ENCODE measurements at regions not wholly inside any gene's neighbourhood (a gene's known extent, or its start where the extent isn't known, plus 50 kb on each side); places are given as distances from the start of the nearest gene placed in this dataset.

DNA sequence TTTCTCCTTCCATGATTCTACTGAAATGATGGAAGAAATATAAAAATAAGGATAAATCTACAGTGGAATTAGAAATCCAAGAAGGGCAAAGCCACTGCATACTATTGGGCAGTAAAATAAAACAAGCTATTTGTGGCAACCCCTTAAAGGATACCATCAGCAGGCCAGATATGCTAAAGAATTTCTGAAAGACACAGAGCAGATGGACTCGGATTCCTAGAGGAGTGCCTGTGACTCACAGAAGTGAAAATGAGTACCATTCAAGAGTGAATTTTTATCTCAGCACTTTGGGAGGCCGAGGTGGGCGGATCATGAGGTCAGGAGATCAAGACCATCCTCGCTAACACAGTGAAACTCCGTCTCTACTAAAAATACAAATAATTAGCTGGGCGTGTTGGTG, 318.1 kb downstream of the LRIG3 start:
- ChIA-PET POLR2A (no interaction called here), CTCF (no interaction called here)
- DNase-seq (ENCODE audit: low read depth, low spot score) = no peak

GRCh38 chr12:58602736-58603135, 317.6 kb downstream of the LRIG3 start:
- TF ChIP-seq, protein P1, sequence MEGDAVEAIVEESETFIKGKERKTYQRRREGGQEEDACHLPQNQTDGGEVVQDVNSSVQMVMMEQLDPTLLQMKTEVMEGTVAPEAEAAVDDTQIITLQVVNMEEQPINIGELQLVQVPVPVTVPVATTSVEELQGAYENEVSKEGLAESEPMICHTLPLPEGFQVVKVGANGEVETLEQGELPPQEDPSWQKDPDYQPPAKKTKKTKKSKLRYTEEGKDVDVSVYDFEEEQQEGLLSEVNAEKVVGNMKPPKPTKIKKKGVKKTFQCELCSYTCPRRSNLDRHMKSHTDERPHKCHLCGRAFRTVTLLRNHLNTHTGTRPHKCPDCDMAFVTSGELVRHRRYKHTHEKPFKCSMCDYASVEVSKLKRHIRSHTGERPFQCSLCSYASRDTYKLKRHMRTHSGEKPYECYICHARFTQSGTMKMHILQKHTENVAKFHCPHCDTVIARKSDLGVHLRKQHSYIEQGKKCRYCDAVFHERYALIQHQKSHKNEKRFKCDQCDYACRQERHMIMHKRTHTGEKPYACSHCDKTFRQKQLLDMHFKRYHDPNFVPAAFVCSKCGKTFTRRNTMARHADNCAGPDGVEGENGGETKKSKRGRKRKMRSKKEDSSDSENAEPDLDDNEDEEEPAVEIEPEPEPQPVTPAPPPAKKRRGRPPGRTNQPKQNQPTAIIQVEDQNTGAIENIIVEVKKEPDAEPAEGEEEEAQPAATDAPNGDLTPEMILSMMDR (IDR thresholded peaks at IDR 0.05; ENCODE audit: low read depth, low read length) = no peak
- Histone ChIP-seq H3K27me3 (ENCODE audit: control insufficient read depth, insufficient read depth, low read length) (no peaks in the 10 kb centered on the region), H3K27ac (ENCODE audit: low read depth, low read length) (no peak overlapping the region), H3K4me3 (ENCODE audit: low read depth, low read length) (no peak overlapping the region), H3K9me3 (ENCODE audit: control insufficient read depth, insufficient read depth, low read length) (no peaks in the 10 kb centered on the region)
- CTCF ChIA-PET = no interaction called here
- DNase-seq (ENCODE audit: low read depth, low spot score) = no peak
- POLR2A ChIA-PET = no interaction called here

More for the DNA sequence above, 318.1 kb downstream of the LRIG3 start:
- TF ChIP-seq, protein P1 (IDR thresholded peaks at IDR 0.05; ENCODE audit: low read depth, low read length) = no peak
- no peak overlapping the region for H3K4me3 ChIP-seq (ENCODE audit: low read depth, low read length)
- no peak overlapping the region for H3K27ac ChIP-seq (ENCODE audit: low read depth, low read length)
- H3K9me3 ChIP-seq (ENCODE audit: control insufficient read depth, insufficient read depth, low read length) = no peaks in the 10 kb centered on the region
- H3K27me3 ChIP-seq (ENCODE audit: control insufficient read depth, insufficient read depth, low read length) = no peaks in the 10 kb centered on the region

DNA sequence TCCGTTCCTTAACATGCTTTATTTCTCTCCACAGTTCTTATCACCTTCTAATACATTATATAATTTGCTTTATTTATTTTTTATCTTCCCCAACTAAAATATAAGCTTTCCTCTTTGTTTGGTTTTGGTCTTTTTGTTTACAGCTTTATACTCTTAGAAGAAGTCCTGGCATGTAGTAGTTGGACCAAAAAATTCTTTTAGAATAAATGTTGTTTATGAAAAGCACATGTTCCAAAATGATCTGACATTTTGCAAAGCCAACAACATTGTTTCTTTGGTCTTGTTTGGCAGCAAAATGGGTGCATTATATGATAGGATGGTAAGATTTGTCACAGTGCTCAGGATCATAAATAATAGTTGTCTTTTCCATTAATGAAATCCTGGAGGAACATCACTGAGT, 312.5 kb downstream of the LRIG3 start:
- ChIA-PET CTCF (interaction anchor here (0.7 to 1.5 kb wide), 2 partner anchors 67 to 68 kb away, joined by 4 read pairs; no protein-coding TSS in a partner anchor), POLR2A (no interaction called here)
- TF ChIP-seq, protein P1 (IDR thresholded peaks at IDR 0.05; ENCODE audit: low read depth, low read length) = no peak
- DNase-seq (ENCODE audit: low read depth, low spot score) = no peak
- Histone ChIP-seq H3K4me3 (ENCODE audit: low read depth, low read length) (no peak overlapping the region), H3K9me3 (ENCODE audit: control insufficient read depth, insufficient read depth, low read length) (no peaks in the 10 kb centered on the region), H3K27me3 (ENCODE audit: control insufficient read depth, insufficient read depth, low read length) (no peaks in the 10 kb centered on the region), H3K27ac (ENCODE audit: low read depth, low read length) (no peak overlapping the region)

DNA sequence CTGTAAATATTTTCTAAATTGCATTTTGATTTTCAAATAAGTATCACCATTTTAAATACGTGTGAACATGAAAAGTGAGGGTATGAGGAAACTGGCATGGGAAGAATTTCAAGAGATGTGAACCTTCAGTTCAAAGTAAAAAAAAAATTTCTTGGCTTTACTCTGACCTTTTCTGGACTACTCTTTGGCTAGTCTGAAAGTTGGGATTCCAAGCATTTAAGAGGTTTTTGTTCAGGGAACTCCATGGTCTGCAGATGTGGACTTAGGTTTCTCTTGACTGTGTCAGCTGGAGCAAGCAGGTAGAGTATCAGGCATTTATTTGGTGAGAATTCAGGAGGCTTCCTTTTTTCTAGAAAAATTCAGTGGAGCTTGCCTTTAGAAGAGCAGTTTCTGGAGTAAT, 311.6 kb downstream of the LRIG3 start:
- no peak overlapping the region for H3K4me3 ChIP-seq (ENCODE audit: low read depth, low read length)
- CTCF ChIA-PET = interaction anchor here (1.5 kb wide), 1 partner anchor 68 kb away, joined by 4 read pairs; no protein-coding TSS in a partner anchor
- no peak for DNase-seq (ENCODE audit: low read depth, low spot score)
- no peaks in the 10 kb centered on the region for H3K27me3 ChIP-seq (ENCODE audit: control insufficient read depth, insufficient read depth, low read length)
- POLR2A ChIA-PET = no interaction called here
- TF ChIP-seq, protein P1 (IDR thresholded peaks at IDR 0.05; ENCODE audit: low read depth, low read length) = no peak
- no peaks in the 10 kb centered on the region for H3K9me3 ChIP-seq (ENCODE audit: control insufficient read depth, insufficient read depth, low read length)
- H3K27ac ChIP-seq (ENCODE audit: low read depth, low read length) = no peak overlapping the region

- TF ChIP-seq, protein P1 (IDR thresholded peaks at IDR 0.05; ENCODE audit: low read depth, low read length) = no peak
- ChIA-PET POLR2A (no interaction called here), CTCF (no interaction called here)
- no peak overlapping the region for H3K27ac ChIP-seq (ENCODE audit: low read depth, low read length)
- no peak overlapping the region for H3K4me3 ChIP-seq (ENCODE audit: low read depth, low read length)
- no peak for DNase-seq (ENCODE audit: low read depth, low spot score)
- H3K27me3 ChIP-seq (ENCODE audit: control insufficient read depth, insufficient read depth, low read length) = no peaks in the 10 kb centered on the region
- H3K9me3 ChIP-seq (ENCODE audit: control insufficient read depth, insufficient read depth, low read length) = no peaks in the 10 kb centered on the region
These were observed 305.3 kb downstream of the LRIG3 start for GRCh38 chr12:58615047-58615446.
